SK-N-SH treated with all-trans-retinoic acid at 6 μM for 48 hours (cell line): ENCODE measurements at regions not wholly inside any gene's neighbourhood (a gene's known extent, or its start where the extent isn't known, plus 50 kb on each side); places are given as distances from the start of the nearest gene placed in this dataset.

Source experiments
- ARNTL ChIP-seq: fragments of 450-650 bp; formaldehyde crosslinking; IDR thresholded peaks from 2 replicates; pipeline ENCODE4 v1.5.0; 2020; ENCODE audit warnings: low read depth, mild to moderate bottlenecking, moderate library complexity, borderline replicate concordance
- BACH2 ChIP-seq: fragments of 250-450 bp; sonication (Bioruptor Pico); IDR thresholded peaks from 2 replicates; pipeline ENCODE4 v1.9.0; 2021; ENCODE audit warnings: mild to moderate bottlenecking, borderline replicate concordance
- GLIS3 ChIP-seq: fragments of 250-450 bp; sonication (Bioruptor Pico); IDR thresholded peaks from 2 replicates; pipeline ENCODE4 v1.5.0; 2020; ENCODE audit warnings: mild to moderate bottlenecking, moderate library complexity
- ISL1 ChIP-seq: fragments of 250-450 bp; sonication (Bioruptor Pico); IDR thresholded peaks from 2 replicates; pipeline ENCODE4 v2.1.2; 2022; ENCODE audit warnings: mild to moderate bottlenecking, moderate library complexity
- PPARA ChIP-seq: fragments of 250-450 bp; sonication (Bioruptor Pico); IDR thresholded peaks from 2 replicates; pipeline ENCODE4 v1.5.0; 2020; ENCODE audit warnings: mild to moderate bottlenecking, borderline replicate concordance
- RARB ChIP-seq: fragments of 250-450 bp; sonication (Bioruptor Pico); IDR thresholded peaks from 2 replicates; pipeline ENCODE4 v1.8.0; 2021; ENCODE audit warnings: mild to moderate bottlenecking, moderate library complexity
- ZFP3 ChIP-seq: fragments of 250-450 bp; sonication (Bioruptor Pico); IDR thresholded peaks from 2 replicates; pipeline ENCODE4 v1.5.0; 2020; ENCODE audit warnings: mild to moderate bottlenecking, moderate library complexity
- ZNF70 ChIP-seq: fragments of 450-650 bp; formaldehyde crosslinking; IDR thresholded peaks from 2 replicates; pipeline ENCODE4 v1.5.0; 2020; ENCODE audit warnings: mild to moderate bottlenecking, moderate library complexity
- TF ChIP-seq, protein P1 (sequence below): fragments of 250-450 bp; sonication (Bioruptor Pico); IDR thresholded peaks from 2 replicates; pipeline ENCODE4 v1.5.1; 2020; ENCODE audit warnings: low read depth, mild to moderate bottlenecking, moderate library complexity
- TF ChIP-seq, protein P2 (sequence below): fragments of 250-450 bp; sonication (Bioruptor Pico); IDR thresholded peaks from 2 replicates; pipeline ENCODE4 v1.8.0; 2020; ENCODE audit warnings: mild to moderate bottlenecking, moderate library complexity, borderline replicate concordance

DNA sequence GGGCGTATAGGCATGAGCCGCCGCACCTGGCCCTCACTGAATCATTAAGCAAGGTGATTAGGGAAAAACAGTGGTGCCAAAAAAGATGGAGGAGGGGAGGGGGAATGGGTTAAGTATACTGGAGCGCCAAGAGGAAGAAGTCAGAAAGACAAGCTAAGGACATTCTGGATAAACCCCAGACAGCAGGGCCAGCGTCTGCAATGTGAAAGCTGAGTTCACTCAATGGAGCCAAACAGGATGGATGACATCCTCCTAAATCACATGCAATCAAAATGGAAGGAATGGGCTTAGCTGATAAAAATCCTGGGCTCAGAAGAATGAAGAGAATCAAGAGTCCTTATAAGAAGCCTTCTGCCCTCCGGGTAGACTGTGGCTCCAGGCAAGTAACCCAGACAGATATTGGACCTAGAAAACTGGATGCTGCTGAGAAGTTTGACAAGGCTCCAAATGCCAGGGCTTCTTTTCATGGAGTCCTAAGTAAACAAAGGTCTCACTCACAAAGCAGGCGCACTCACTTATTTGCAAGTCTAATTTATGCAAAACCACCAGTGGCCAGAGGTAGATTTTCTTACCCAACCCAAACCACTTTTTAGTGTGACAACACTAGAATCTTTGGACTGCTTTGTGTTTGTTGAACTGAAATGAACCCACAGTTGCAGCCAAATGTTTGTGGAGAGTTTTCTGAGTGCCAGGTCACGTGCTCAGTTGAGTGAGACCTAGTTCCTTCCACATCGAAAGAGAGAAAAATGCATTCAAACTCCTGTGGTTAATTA lies 519.1 kb upstream of the AUTS2 start:
- TF ChIP-seq, protein P1, sequence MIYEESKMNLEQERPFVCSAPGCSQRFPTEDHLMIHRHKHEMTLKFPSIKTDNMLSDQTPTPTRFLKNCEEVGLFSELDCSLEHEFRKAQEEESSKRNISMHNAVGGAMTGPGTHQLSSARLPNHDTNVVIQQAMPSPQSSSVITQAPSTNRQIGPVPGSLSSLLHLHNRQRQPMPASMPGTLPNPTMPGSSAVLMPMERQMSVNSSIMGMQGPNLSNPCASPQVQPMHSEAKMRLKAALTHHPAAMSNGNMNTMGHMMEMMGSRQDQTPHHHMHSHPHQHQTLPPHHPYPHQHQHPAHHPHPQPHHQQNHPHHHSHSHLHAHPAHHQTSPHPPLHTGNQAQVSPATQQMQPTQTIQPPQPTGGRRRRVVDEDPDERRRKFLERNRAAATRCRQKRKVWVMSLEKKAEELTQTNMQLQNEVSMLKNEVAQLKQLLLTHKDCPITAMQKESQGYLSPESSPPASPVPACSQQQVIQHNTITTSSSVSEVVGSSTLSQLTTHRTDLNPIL (CRISPR knock-in tag) = no peak
- TF ChIP-seq ISL1 (CRISPR knock-in tag) (no peak), RARB (CRISPR knock-in tag) (no peak), GLIS3 (CRISPR knock-in tag) (no peak), ZFP3 (CRISPR knock-in tag) (no peak), ARNTL (CRISPR knock-in tag) (no peak), PPARA (CRISPR knock-in tag) (no peak), BACH2 (CRISPR knock-in tag) (no peak), ZNF70 (no peak)
- TF ChIP-seq, protein P2, sequence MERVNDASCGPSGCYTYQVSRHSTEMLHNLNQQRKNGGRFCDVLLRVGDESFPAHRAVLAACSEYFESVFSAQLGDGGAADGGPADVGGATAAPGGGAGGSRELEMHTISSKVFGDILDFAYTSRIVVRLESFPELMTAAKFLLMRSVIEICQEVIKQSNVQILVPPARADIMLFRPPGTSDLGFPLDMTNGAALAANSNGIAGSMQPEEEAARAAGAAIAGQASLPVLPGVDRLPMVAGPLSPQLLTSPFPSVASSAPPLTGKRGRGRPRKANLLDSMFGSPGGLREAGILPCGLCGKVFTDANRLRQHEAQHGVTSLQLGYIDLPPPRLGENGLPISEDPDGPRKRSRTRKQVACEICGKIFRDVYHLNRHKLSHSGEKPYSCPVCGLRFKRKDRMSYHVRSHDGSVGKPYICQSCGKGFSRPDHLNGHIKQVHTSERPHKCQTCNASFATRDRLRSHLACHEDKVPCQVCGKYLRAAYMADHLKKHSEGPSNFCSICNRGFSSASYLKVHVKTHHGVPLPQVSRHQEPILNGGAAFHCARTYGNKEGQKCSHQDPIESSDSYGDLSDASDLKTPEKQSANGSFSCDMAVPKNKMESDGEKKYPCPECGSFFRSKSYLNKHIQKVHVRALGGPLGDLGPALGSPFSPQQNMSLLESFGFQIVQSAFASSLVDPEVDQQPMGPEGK = no peak
